ENCODE measurements at regions not wholly inside any gene's neighbourhood (a gene's known extent, or its start where the extent isn't known, plus 50 kb on each side); places are given as distances from the start of the nearest gene placed in this dataset.
"Not testable (repeated sequence)": the region's sequence is repeated elsewhere in the genome, so short reads cannot be mapped to it uniquely, and the experiment has no call there.

DNA sequence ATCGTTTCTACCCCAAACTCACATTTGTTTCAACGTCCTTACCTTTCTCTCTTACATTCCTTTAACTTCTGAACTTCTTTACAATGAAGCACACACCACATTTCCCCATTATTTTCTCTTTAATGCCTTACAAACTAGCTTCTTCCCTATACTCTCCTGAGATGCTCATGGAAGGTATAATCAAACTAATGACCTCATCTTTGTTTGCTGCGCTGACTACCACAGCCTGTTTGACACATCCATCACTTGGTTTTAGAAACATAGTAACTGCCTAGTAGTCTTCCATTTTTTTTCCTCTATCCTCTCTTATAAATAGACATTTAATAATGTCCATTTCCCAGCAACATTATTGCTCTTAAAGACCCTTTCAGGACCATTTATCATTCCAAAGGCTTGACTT is 230.5 kb upstream of the LRTM1 start:
- in situ Hi-C loops (cut with HindIII; ENCODE audit: low pct_unique_long_range_greater_than_20kb, low sequenced_read_pairs), result no loop called here
- DNase-seq (ENCODE audit: low read depth, low spot score), result no peak

DNA sequence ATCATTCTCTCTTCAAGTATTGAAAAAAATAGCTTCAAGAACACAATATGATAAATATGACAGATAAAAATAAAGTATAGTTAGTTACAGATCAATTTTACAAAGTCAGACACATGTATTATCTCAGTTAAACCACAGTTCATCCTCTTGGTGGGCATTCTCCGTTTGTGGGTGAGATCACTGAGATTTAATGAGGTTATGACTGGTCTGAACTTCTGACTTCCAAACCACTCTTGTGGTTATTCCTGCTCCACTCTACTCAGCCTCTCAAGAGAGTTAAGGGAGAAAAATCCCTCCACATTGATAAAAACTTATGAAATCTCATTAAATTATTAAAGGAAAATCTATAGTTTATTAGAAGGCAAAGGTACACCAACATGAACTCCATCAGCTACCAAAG is 229.9 kb upstream of the LRTM1 start:
- in situ Hi-C loops (cut with HindIII; ENCODE audit: low pct_unique_long_range_greater_than_20kb, low sequenced_read_pairs), result no loop called here
- no peak for DNase-seq (ENCODE audit: low read depth, low spot score)

- no peak for DNase-seq (ENCODE audit: low read depth, low spot score)
- in situ Hi-C loops (cut with HindIII; ENCODE audit: low pct_unique_long_range_greater_than_20kb, low sequenced_read_pairs), result no loop called here
Observed at GRCh38 chr3:55156851-55157650, 229.2 kb upstream of the LRTM1 start.

GRCh38 chr3:55147856-55148720 is 220.2 kb upstream of the LRTM1 start:
- no peak for DNase-seq (ENCODE audit: low read depth, low spot score)
- in situ Hi-C loops (cut with HindIII; ENCODE audit: low pct_unique_long_range_greater_than_20kb, low sequenced_read_pairs), result no loop called here

- in situ Hi-C loops (cut with HindIII; ENCODE audit: low pct_unique_long_range_greater_than_20kb, low sequenced_read_pairs), result no loop called here
- no peak for DNase-seq (ENCODE audit: low read depth, low spot score)
Observed at GRCh38 chr3:55147406-55147805, 219.5 kb upstream of the LRTM1 start.

- in situ Hi-C loops (cut with HindIII; ENCODE audit: low pct_unique_long_range_greater_than_20kb, low sequenced_read_pairs), result no loop called here
- no peak for DNase-seq (ENCODE audit: low read depth, low spot score)
Observed at GRCh38 chr3:55146216-55146615, 218.4 kb upstream of the LRTM1 start.

GRCh38 chr3:55144015-55144673 is 216.3 kb upstream of the LRTM1 start:
- in situ Hi-C loops (cut with HindIII; ENCODE audit: low pct_unique_long_range_greater_than_20kb, low sequenced_read_pairs), result no loop called here

DNA sequence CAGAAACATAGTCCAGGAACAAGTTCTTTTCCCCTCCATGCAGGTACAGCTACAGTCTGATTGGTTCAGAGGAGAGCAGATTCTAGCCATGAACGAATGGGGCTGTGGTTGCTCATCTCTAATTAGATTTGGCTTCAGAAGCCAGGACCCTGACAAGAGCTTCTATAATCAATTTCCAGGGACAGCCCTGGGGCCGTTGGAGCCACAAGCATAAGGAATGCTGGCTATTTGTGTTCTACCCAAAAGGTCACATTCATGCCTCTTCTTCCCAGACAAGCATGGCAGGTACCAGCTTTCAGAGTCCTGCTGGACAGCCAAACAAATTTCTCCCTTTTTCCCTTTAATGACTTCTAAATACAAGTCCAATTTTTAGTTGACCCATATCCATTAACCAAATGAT is 215.5 kb upstream of the LRTM1 start:
- in situ Hi-C loops (cut with HindIII; ENCODE audit: low pct_unique_long_range_greater_than_20kb, low sequenced_read_pairs), result no loop called here
- no peak for DNase-seq (ENCODE audit: low read depth, low spot score)

More at GRCh38 chr3:55144015-55144673, 216.3 kb upstream of the LRTM1 start:
- no peak for DNase-seq (ENCODE audit: low read depth, low spot score)

DNA sequence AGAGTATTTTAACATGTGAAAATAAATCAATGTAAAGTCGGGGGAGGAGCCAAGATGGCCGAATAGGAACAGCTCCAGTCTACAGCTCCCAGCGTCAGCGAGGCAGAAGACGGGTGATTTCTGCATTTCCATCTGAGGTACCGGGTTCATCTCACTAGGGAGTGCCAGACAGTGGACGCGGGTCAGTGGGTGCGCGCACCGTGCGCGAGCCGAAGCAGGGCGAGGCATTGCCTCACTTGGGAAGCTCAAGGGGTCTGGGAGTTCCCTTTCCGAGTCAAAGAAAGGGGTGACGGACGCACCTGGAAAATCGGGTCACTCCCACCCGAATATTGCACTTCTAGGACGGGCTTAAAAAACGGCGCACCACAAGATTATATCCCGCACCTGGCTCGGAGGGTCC is 208.4 kb upstream of the LRTM1 start:
- in situ Hi-C loops (cut with HindIII; ENCODE audit: low pct_unique_long_range_greater_than_20kb, low sequenced_read_pairs), result not testable (repeated sequence)

DNA sequence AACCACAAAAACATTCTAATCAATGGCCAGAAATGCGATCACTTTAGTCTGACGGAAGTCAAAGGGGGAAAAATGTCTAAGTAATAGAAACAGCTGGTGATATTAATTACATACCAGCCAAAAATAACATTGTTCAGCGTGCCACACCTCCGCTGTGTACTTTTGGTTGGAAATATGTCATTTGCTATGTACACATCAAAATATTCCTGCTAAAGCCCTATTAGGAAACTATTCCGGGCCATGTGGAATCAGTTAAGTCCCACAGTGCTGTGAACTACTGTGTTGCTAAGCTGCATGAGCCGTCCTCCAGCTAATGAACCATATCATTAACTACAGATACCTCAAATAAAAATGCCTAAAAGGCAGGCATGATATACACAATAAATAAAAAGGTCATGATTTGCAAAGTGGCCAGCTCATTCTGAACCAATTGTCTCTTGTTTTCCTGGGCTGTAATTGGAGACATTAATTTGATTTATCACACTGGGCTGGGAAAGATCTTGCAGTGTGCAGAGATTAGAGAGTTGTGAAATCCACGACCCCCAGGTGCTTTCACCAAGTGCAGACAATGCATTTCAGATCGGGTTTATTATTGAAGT is 200.5 kb upstream of the LRTM1 start:
- in situ Hi-C loops (cut with HindIII; ENCODE audit: low pct_unique_long_range_greater_than_20kb, low sequenced_read_pairs), result no loop called here
- no peak for DNase-seq (ENCODE audit: low read depth, low spot score)

More for the DNA sequence above, 208.4 kb upstream of the LRTM1 start:
- not testable (repeated sequence) for DNase-seq (ENCODE audit: low read depth, low spot score)

GRCh38 chr3:55127565-55127964 is 199.7 kb upstream of the LRTM1 start:
- in situ Hi-C loops (cut with HindIII; ENCODE audit: low pct_unique_long_range_greater_than_20kb, low sequenced_read_pairs), result no loop called here
- DNase-seq (ENCODE audit: low read depth, low spot score), result no peak

GRCh38 chr3:55124371-55124770 is 196.5 kb upstream of the LRTM1 start:
- in situ Hi-C loops (cut with HindIII; ENCODE audit: low pct_unique_long_range_greater_than_20kb, low sequenced_read_pairs), result no loop called here
- DNase-seq (ENCODE audit: low read depth, low spot score), result no peak
